WTC11 (cell line): ENCODE measurements at regions not wholly inside any gene's neighbourhood (a gene's known extent, or its start where the extent isn't known, plus 50 kb on each side); places are given as distances from the start of the nearest gene placed in this dataset.

Experiments
- ATAC-seq: fragments of 200-7000 bp; cut with Tn5 transposase; 2 replicates; pipeline ENCODE4 v1.10.0; 2021; ENCODE audit warnings: mild to moderate bottlenecking, moderate library complexity
- CTCF ChIA-PET: fragments of 300-600 bp; sonication (Branson Sonifier 250); formaldehyde crosslinking; loops from one replicate; lab custom pipeline; 2021; ENCODE audit warnings: antibody characterized with exemption; lab: Charles Lee
- POLR2A ChIA-PET: fragments of 350-600 bp; sonication (Branson Sonifier 250); formaldehyde crosslinking; loops from one replicate; lab custom pipeline; 2021; ENCODE audit warnings: antibody characterized with exemption; lab: Charles Lee
- DNase-seq: peaks from one replicate; pipeline ENCODE4 v3.0.0; 2021; ENCODE audit warnings: low spot score
- H3K27ac Mint-ChIP-seq: 2 replicates; pipeline ENCODE4 v1.8.0; 2021; ENCODE audit warnings: mixed read lengths
- H3K27me3 Mint-ChIP-seq: 2 replicates; pipeline ENCODE4 v1.8.0; 2021; ENCODE audit warnings: low read depth, mild to moderate bottlenecking, moderate library complexity, mixed read lengths
- H3K36me3 Mint-ChIP-seq: 2 replicates; pipeline ENCODE4 v1.8.0; 2021; ENCODE audit warnings: mixed read lengths
- H3K4me1 Mint-ChIP-seq: 2 replicates; pipeline ENCODE4 v1.8.0; 2022; ENCODE audit warnings: mixed read lengths
- H3K4me3 Mint-ChIP-seq: 2 replicates; pipeline ENCODE4 v1.8.0; 2021; ENCODE audit warnings: mild to moderate bottlenecking, moderate library complexity, mixed read lengths
- H3K9me3 Mint-ChIP-seq: 2 replicates; pipeline ENCODE4 v1.8.0; 2021; ENCODE audit warnings: mixed read lengths
- ATF1 ChIP-seq: sonication (generic); formaldehyde crosslinking; IDR thresholded peaks from 2 replicates; pipeline ENCODE4 v1.8.1; 2023; ENCODE audit warnings: mild to moderate bottlenecking, moderate library complexity, missing genetic modification reagents
- ATF2 ChIP-seq: sonication (generic); formaldehyde crosslinking; IDR thresholded peaks from 2 replicates; pipeline ENCODE4 v1.8.1; 2022; ENCODE audit warnings: low read depth, missing genetic modification reagents, borderline replicate concordance
- CREM ChIP-seq: sonication (generic); formaldehyde crosslinking; IDR thresholded peaks from 2 replicates; pipeline ENCODE4 v1.8.1; 2022; ENCODE audit warnings: mild to moderate bottlenecking, missing genetic modification reagents, moderate library complexity
- GABPB1 ChIP-seq: sonication (generic); formaldehyde crosslinking; IDR thresholded peaks from 2 replicates; pipeline ENCODE4 v1.8.1; 2023; ENCODE audit warnings: mild to moderate bottlenecking, missing genetic modification reagents
- GTF2I ChIP-seq: fragments of 250-450 bp; sonication (Bioruptor Pico); conservative IDR thresholded peaks from 2 replicates; pipeline ENCODE4 v1.4.0; 2021; ENCODE audit warnings: mild to moderate bottlenecking
- IRF1 ChIP-seq: sonication (generic); formaldehyde crosslinking; IDR thresholded peaks from 2 replicates; pipeline ENCODE4 v1.8.0; 2023; ENCODE audit warnings: missing genetic modification reagents
- IRF2 ChIP-seq: sonication (generic); formaldehyde crosslinking; IDR thresholded peaks from 2 replicates; pipeline ENCODE4 v1.8.0; 2022; ENCODE audit warnings: low read depth, missing genetic modification reagents, borderline replicate concordance
- JUN ChIP-seq: sonication (generic); formaldehyde crosslinking; IDR thresholded peaks from 2 replicates; pipeline ENCODE4 v1.8.0; 2023; ENCODE audit warnings: mild to moderate bottlenecking, missing genetic modification reagents
- MAX ChIP-seq: sonication (generic); formaldehyde crosslinking; IDR thresholded peaks from 2 replicates; pipeline ENCODE4 v1.8.0; 2022; ENCODE audit warnings: mild to moderate bottlenecking, missing genetic modification reagents
- NFE2L1 ChIP-seq: sonication (generic); formaldehyde crosslinking; IDR thresholded peaks from 2 replicates; pipeline ENCODE4 v1.8.1; 2023; ENCODE audit warnings: missing genetic modification reagents
- NFYB ChIP-seq: sonication (generic); formaldehyde crosslinking; conservative IDR thresholded peaks from 2 replicates; pipeline ENCODE4 v1.8.0; 2022; ENCODE audit warnings: low read depth, missing genetic modification reagents
- NR2C2 ChIP-seq: sonication (generic); formaldehyde crosslinking; IDR thresholded peaks from 2 replicates; pipeline ENCODE4 v1.8.0; 2022; ENCODE audit warnings: mild to moderate bottlenecking, missing genetic modification reagents
- OVOL2 ChIP-seq: fragments of 250-450 bp; sonication (Bioruptor Pico); IDR thresholded peaks from 2 replicates; pipeline ENCODE4 v1.9.0; 2021; ENCODE audit warnings: mild to moderate bottlenecking, borderline replicate concordance
- PRDM15 ChIP-seq: sonication (generic); formaldehyde crosslinking; IDR thresholded peaks from 2 replicates; pipeline ENCODE4 v1.8.0; 2022; ENCODE audit warnings: missing genetic modification reagents
- SP1 ChIP-seq: sonication (generic); formaldehyde crosslinking; conservative IDR thresholded peaks from 2 replicates; pipeline ENCODE4 v1.8.1; 2022; ENCODE audit warnings: missing genetic modification reagents
- USF1 ChIP-seq: sonication (generic); formaldehyde crosslinking; IDR thresholded peaks from 2 replicates; pipeline ENCODE4 v1.8.0; 2022; ENCODE audit warnings: mild to moderate bottlenecking, missing genetic modification reagents
- ZNF396 ChIP-seq: fragments of 250-450 bp; sonication (Bioruptor Pico); IDR thresholded peaks from 2 replicates; pipeline ENCODE4 v1.8.0; 2021; ENCODE audit warnings: mild to moderate bottlenecking, moderate library complexity, borderline replicate concordance
- ZNF425 ChIP-seq: fragments of 250-450 bp; sonication (Bioruptor Pico); conservative IDR thresholded peaks from 2 replicates; pipeline ENCODE4 v1.9.0; 2021; ENCODE audit warnings: mild to moderate bottlenecking

- Mint-ChIP-seq H3K4me3 (no peak overlapping the region), H3K9me3 (peaks cover 6% of the 10 kb centered on the region; the same call in 1 of the 2 replicates), H3K27me3 (no peaks in the 10 kb centered on the region), H3K36me3 (peaks cover 1% of the 10 kb centered on the region; the same call in 1 of the 2 replicates), H3K4me1 (no peaks in the 10 kb centered on the region), H3K27ac (no peak overlapping the region)
- DNase-seq, result no peak
- ChIA-PET POLR2A (no interaction called here), CTCF (no interaction called here)
- no peak for ATAC-seq
- no peak for TF ChIP-seq NFE2L1 (CRISPR knock-in tag)
- TF ChIP-seq NFYB, result no peak
- no peak for TF ChIP-seq CREM
- TF ChIP-seq GABPB1 (CRISPR knock-in tag), result no peak
- no peak for TF ChIP-seq OVOL2
- no peak for TF ChIP-seq ATF1
- TF ChIP-seq IRF2 (CRISPR knock-in tag), result no peak
- no peak for TF ChIP-seq PRDM15
- TF ChIP-seq NR2C2 (CRISPR knock-in tag), result no peak
- TF ChIP-seq SP1 (CRISPR knock-in tag), result no peak
- no peak for TF ChIP-seq ZNF425
Measured at GRCh38 chr10:89101943-89102342, 105.2 kb downstream of the CH25H start.

GRCh38 chr10:89100680-89101079 lies 106.4 kb downstream of the CH25H start:
- POLR2A ChIA-PET, result no interaction called here

GRCh38 chr10:89097226-89097625 lies 106.6 kb downstream of the FAS start:
- DNase-seq (no peak), ATAC-seq (no peak)
- Mint-ChIP-seq H3K27ac (no peak overlapping the region), H3K4me1 (no peaks in the 10 kb centered on the region), H3K9me3 (no peaks in the 10 kb centered on the region), H3K27me3 (no peaks in the 10 kb centered on the region), H3K4me3 (no peak overlapping the region), H3K36me3 (no peaks in the 10 kb centered on the region)
- CTCF ChIA-PET, result no interaction called here
- TF ChIP-seq ZNF396 (no peak), USF1 (CRISPR knock-in tag) (no peak), JUN (no peak), GTF2I (no peak), IRF1 (CRISPR knock-in tag) (no peak), GABPB1 (CRISPR knock-in tag) (no peak)
- POLR2A ChIA-PET, result no interaction called here

More at GRCh38 chr10:89100680-89101079, 106.4 kb downstream of the CH25H start:
- no peaks in the 10 kb centered on the region for H3K36me3 Mint-ChIP-seq
- no peak overlapping the region for H3K27ac Mint-ChIP-seq
- H3K27me3 Mint-ChIP-seq, result no peaks in the 10 kb centered on the region
- no peaks in the 10 kb centered on the region for H3K9me3 Mint-ChIP-seq
- H3K4me1 Mint-ChIP-seq, result no peaks in the 10 kb centered on the region
- H3K4me3 Mint-ChIP-seq, result no peak overlapping the region
- TF ChIP-seq JUN, result no peak
- no peak for TF ChIP-seq OVOL2
- no peak for TF ChIP-seq MAX
- no peak for TF ChIP-seq ZNF396
- no peak for TF ChIP-seq ATF2 (CRISPR knock-in tag)
- no peak for ATAC-seq
- no peak for DNase-seq
- CTCF ChIA-PET, result no interaction called here
